GM12878 (cell line): ENCODE measurements at regions not wholly inside any gene's neighbourhood (a gene's known extent, or its start where the extent isn't known, plus 50 kb on each side); places are given as distances from the start of the nearest gene placed in this dataset.

Source experiments
- CBX5 ChIP-seq: sonication (generic); IDR thresholded peaks from 2 replicates; pipeline ENCODE4 v1.6.1; 2016; ENCODE audit warnings: low read depth, moderate library complexity, mild to moderate bottlenecking, inconsistent platforms
- JUNB ChIP-seq: IDR thresholded peaks from 2 replicates; pipeline ENCODE4 v1.6.1; 2016; ENCODE audit warnings: antibody characterized with exemption, mild to moderate bottlenecking
- KDM1A ChIP-seq: fragments of 200-600 bp; sonication (generic); IDR thresholded peaks from 2 replicates; pipeline ENCODE4 v1.6.1; 2016; ENCODE audit warnings: borderline replicate concordance
- PBX3 ChIP-seq: IDR thresholded peaks from 2 replicates; pipeline ENCODE4 v1.6.1; 2011; ENCODE audit warnings: mild to moderate bottlenecking, low read depth, low read length, moderate library complexity; ENCODE audit not compliant: insufficient replicate concordance
- ZNF687 ChIP-seq: fragments of 450-650 bp; IDR thresholded peaks from 2 replicates; pipeline ENCODE4 v1.6.1; 2017; ENCODE audit warnings: mild to moderate bottlenecking, moderate library complexity
- TF ChIP-seq, protein P1 (sequence below): fragments of 450-650 bp; IDR thresholded peaks from 2 replicates; pipeline ENCODE4 v1.6.1; 2017; ENCODE audit warnings: antibody characterized with exemption, mild to moderate bottlenecking, moderate library complexity

- TF ChIP-seq ZNF687 (no peak), PBX3 (no peak), JUNB (no peak), CBX5 (no peak), KDM1A (no peak)
- TF ChIP-seq, protein P1, sequence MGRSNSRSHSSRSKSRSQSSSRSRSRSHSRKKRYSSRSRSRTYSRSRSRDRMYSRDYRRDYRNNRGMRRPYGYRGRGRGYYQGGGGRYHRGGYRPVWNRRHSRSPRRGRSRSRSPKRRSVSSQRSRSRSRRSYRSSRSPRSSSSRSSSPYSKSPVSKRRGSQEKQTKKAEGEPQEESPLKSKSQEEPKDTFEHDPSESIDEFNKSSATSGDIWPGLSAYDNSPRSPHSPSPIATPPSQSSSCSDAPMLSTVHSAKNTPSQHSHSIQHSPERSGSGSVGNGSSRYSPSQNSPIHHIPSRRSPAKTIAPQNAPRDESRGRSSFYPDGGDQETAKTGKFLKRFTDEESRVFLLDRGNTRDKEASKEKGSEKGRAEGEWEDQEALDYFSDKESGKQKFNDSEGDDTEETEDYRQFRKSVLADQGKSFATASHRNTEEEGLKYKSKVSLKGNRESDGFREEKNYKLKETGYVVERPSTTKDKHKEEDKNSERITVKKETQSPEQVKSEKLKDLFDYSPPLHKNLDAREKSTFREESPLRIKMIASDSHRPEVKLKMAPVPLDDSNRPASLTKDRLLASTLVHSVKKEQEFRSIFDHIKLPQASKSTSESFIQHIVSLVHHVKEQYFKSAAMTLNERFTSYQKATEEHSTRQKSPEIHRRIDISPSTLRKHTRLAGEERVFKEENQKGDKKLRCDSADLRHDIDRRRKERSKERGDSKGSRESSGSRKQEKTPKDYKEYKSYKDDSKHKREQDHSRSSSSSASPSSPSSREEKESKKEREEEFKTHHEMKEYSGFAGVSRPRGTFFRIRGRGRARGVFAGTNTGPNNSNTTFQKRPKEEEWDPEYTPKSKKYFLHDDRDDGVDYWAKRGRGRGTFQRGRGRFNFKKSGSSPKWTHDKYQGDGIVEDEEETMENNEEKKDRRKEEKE = no peak
Observed at GRCh38 chr10:91061608-91062007, 140.7 kb upstream of the ANKRD1 start (continued).
